ENCODE measurements at regions not wholly inside any gene's neighbourhood (a gene's known extent, or its start where the extent isn't known, plus 50 kb on each side); places are given as distances from the start of the nearest gene placed in this dataset.

GRCh38 chr12:24714237-24714636 lies 234.7 kb downstream of the BCAT1 start:
- H3K27ac Mint-ChIP-seq (ENCODE audit: unreplicated experiment), result no peak overlapping the region
- DNase-seq (ENCODE audit: extremely low spot score, unreplicated experiment), result no peak

GRCh38 chr12:24711056-24712008 lies 237.6 kb downstream of the BCAT1 start:
- H3K36me3 Mint-ChIP-seq (ENCODE audit: unreplicated experiment), result no peaks in the 10 kb centered on the region
- H3K9me3 Mint-ChIP-seq (ENCODE audit: unreplicated experiment), result no peaks in the 10 kb centered on the region
- H3K4me3 Mint-ChIP-seq (ENCODE audit: unreplicated experiment), result no peak overlapping the region
- DNase-seq (ENCODE audit: extremely low spot score, unreplicated experiment), result no peak
- no peaks in the 10 kb centered on the region for H3K27me3 Mint-ChIP-seq (ENCODE audit: unreplicated experiment)
- peaks cover under 1% of the 10 kb centered on the region for H3K4me1 Mint-ChIP-seq (ENCODE audit: unreplicated experiment)
- TF ChIP-seq CTCF (IDR thresholded peaks at IDR 0.05), result no peak
- H3K27ac Mint-ChIP-seq (ENCODE audit: unreplicated experiment), result no peak overlapping the region

More at GRCh38 chr12:24714237-24714636, 234.7 kb downstream of the BCAT1 start:
- H3K9me3 Mint-ChIP-seq (ENCODE audit: unreplicated experiment), result no peaks in the 10 kb centered on the region
- peaks cover 8% of the 10 kb centered on the region for H3K4me1 Mint-ChIP-seq (ENCODE audit: unreplicated experiment)
- no peaks in the 10 kb centered on the region for H3K27me3 Mint-ChIP-seq (ENCODE audit: unreplicated experiment)
- no peak for TF ChIP-seq CTCF (IDR thresholded peaks at IDR 0.05)
- H3K36me3 Mint-ChIP-seq (ENCODE audit: unreplicated experiment), result no peaks in the 10 kb centered on the region
- no peak overlapping the region for H3K4me3 Mint-ChIP-seq (ENCODE audit: unreplicated experiment)

- no peak overlapping the region for H3K4me3 Mint-ChIP-seq (ENCODE audit: unreplicated experiment)
- H3K36me3 Mint-ChIP-seq (ENCODE audit: unreplicated experiment), result no peaks in the 10 kb centered on the region
- H3K27ac Mint-ChIP-seq (ENCODE audit: unreplicated experiment), result no peak overlapping the region
- TF ChIP-seq CTCF (IDR thresholded peaks at IDR 0.05), result no peak
- H3K9me3 Mint-ChIP-seq (ENCODE audit: unreplicated experiment), result no peaks in the 10 kb centered on the region
- no peak for DNase-seq (ENCODE audit: extremely low spot score, unreplicated experiment)
- H3K4me1 Mint-ChIP-seq (ENCODE audit: unreplicated experiment), result peaks cover 12% of the 10 kb centered on the region
- no peaks in the 10 kb centered on the region for H3K27me3 Mint-ChIP-seq (ENCODE audit: unreplicated experiment)
Measured at GRCh38 chr12:24709216-24709615, 239.7 kb downstream of the BCAT1 start.

GRCh38 chr12:24708718-24709117 lies 240.2 kb downstream of the BCAT1 start:
- Mint-ChIP-seq H3K36me3 (ENCODE audit: unreplicated experiment) (no peaks in the 10 kb centered on the region), H3K9me3 (ENCODE audit: unreplicated experiment) (no peaks in the 10 kb centered on the region), H3K27ac (ENCODE audit: unreplicated experiment) (no peak overlapping the region), H3K4me1 (ENCODE audit: unreplicated experiment) (peaks cover 12% of the 10 kb centered on the region), H3K4me3 (ENCODE audit: unreplicated experiment) (no peak overlapping the region), H3K27me3 (ENCODE audit: unreplicated experiment) (no peaks in the 10 kb centered on the region)
- no peak for TF ChIP-seq CTCF (IDR thresholded peaks at IDR 0.05)
- DNase-seq (ENCODE audit: extremely low spot score, unreplicated experiment), result no peak

GRCh38 chr12:24708043-24708442 lies 240.9 kb downstream of the BCAT1 start:
- H3K27me3 Mint-ChIP-seq (ENCODE audit: unreplicated experiment), result no peaks in the 10 kb centered on the region
- peaks cover 12% of the 10 kb centered on the region for H3K4me1 Mint-ChIP-seq (ENCODE audit: unreplicated experiment)
- no peak for TF ChIP-seq CTCF (IDR thresholded peaks at IDR 0.05)
- no peak overlapping the region for H3K27ac Mint-ChIP-seq (ENCODE audit: unreplicated experiment)
- no peak overlapping the region for H3K4me3 Mint-ChIP-seq (ENCODE audit: unreplicated experiment)
- DNase-seq (ENCODE audit: extremely low spot score, unreplicated experiment), result no peak
- no peaks in the 10 kb centered on the region for H3K9me3 Mint-ChIP-seq (ENCODE audit: unreplicated experiment)
- no peaks in the 10 kb centered on the region for H3K36me3 Mint-ChIP-seq (ENCODE audit: unreplicated experiment)
